Colon (tissue), 2 donors: ENCODE measurements at regions not wholly inside any gene's neighbourhood (a gene's known extent, or its start where the extent isn't known, plus 50 kb on each side); places are given as distances from the start of the nearest gene placed in this dataset.

Experiments used
- FAIRE-seq: peaks from 2 replicates; lab custom pipeline; 2012; peaks lifted over from hg19 to GRCh38; lab: Jason Lieb, UNC
- donor health status: control.
- donor health status: control.

- FAIRE-seq = no peak
These were observed 196.3 kb downstream of the AXIN2 start for GRCh38 chr17:65365169-65365568.

DNA sequence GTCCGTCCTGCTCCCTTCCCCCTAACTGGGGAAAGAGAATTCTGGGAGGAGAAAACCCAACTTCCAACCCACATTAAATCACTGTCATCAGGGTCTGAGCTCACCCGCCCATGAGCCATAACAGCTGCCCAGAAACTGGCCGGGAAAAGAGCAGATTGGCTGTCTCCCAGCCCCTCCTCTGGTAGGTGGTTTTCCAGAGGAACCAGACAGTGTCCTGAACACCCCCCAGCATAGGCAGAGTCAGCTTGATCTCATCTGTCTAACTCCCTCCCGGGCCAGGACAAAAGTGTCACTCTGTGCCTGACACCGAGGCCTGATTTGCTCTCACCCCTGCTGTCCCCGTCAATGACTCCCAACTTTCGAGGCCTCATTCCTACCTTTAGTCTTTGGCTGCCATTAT is 197.0 kb downstream of the AXIN2 start:
- FAIRE-seq = no peak

GRCh38 chr17:65362826-65363225 is 198.6 kb downstream of the AXIN2 start:
- no peak for FAIRE-seq

- no peak for FAIRE-seq
These were observed 200.4 kb downstream of the AXIN2 start for GRCh38 chr17:65360961-65361552.

- FAIRE-seq = no peak
These were observed 202.4 kb downstream of the AXIN2 start for GRCh38 chr17:65359016-65359415.

GRCh38 chr17:65356536-65356935 is 204.9 kb downstream of the AXIN2 start:
- FAIRE-seq = no peak

DNA sequence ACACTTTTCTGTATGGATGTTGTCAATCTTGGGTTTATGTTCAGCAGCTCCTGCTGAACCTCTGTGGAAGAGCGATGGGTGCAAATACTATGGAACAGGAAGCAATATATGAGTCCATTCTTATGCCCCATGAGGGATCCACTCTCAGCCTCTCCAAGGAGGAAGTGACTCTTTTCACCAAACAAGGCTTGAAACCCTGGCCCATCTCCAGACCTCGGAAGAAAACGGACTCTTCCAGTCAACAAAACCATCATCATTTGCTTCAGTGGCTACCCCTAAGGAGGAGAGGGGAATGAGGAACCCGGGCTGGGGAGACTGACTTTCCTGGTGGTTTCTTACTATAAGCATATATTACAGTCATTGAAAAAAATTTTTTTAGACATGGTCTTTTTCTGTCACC is 206.2 kb downstream of the AXIN2 start:
- FAIRE-seq = no peak

DNA sequence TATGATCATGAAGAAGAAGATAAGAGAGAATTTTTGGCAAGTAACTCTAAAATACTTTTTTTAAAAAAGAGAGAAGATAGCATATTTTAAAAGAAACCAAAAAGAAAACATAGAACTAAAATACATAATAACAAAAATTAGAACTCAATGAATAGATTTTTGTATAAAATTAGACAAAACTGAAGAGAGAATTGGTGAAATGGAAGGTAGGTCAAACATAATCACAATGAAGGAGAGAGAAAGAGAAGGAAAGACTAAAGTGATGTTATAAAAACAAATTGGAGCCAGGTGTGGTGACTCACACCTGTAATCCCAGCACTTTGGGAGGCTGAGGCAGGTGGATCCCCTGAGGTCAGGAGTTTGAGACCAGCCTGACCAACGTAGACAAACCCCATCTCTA is 211.5 kb downstream of the AXIN2 start:
- no peak for FAIRE-seq

DNA sequence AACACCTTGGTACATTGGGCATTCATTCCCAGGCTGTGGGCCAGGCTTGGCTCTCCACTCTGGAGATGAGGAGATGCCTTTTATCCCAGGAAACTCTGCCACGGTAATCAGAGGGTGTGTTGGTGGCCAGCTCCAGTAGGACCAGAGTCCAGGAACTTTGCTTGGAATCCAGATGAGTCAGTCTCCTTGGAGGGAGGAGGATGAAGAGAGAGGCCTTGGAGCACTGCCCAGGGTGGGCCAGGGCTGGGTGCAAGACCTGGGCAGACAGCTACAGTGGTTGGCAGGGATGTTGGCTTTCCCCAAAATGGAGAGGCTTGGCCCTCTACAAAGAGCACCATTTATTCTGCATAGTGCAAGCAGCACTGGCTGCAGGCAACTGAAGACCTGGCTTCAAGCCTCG is 209.0 kb downstream of the RGS9 start:
- FAIRE-seq = no peak

GRCh38 chr17:65345261-65346005 is 208.3 kb downstream of the RGS9 start:
- no peak for FAIRE-seq

- no peak for FAIRE-seq
These were observed 203.2 kb downstream of the RGS9 start for GRCh38 chr17:65340401-65340800.

GRCh38 chr17:65334406-65334805 is 197.2 kb downstream of the RGS9 start:
- no peak for FAIRE-seq

DNA sequence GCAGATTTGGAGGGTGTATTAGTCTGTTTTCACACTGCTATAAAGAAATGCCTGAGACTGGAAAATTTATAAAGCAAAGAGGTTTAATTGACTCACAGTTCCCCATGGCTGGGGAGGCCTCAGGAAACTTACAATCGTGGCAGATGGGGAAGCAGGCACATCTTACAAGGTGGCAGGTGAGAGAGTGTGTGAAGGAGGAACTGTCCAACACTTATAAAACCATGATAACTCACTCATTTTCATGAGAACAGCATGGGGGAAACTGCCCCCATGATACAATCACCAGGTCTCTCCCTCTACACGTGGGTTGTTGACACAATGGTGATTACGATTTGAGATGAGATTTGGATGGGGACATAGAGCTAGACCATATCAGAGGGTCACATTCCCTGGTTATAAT is 195.6 kb downstream of the RGS9 start:
- FAIRE-seq = no peak

GRCh38 chr17:65332375-65332774 is 195.2 kb downstream of the RGS9 start:
- no peak for FAIRE-seq

DNA sequence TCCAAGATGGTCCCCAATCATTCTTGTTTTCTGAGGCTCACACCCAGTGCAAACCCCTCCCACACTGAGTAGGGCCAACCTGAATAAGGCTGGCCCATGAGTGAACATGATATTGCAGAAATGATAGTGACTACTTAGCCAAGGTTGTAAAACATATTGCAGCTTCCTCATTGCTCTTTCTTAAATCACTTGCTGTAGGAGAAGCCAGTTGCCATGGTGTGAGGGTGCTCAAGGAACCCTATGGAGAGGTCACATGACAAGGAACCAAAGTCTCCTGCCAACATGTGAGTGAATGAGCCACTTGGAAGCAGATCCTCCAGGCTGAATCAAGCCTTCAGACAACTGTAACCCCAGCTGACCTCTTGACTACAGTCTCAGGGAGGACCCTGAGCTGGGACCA is 191.4 kb downstream of the RGS9 start:
- FAIRE-seq = no peak

DNA sequence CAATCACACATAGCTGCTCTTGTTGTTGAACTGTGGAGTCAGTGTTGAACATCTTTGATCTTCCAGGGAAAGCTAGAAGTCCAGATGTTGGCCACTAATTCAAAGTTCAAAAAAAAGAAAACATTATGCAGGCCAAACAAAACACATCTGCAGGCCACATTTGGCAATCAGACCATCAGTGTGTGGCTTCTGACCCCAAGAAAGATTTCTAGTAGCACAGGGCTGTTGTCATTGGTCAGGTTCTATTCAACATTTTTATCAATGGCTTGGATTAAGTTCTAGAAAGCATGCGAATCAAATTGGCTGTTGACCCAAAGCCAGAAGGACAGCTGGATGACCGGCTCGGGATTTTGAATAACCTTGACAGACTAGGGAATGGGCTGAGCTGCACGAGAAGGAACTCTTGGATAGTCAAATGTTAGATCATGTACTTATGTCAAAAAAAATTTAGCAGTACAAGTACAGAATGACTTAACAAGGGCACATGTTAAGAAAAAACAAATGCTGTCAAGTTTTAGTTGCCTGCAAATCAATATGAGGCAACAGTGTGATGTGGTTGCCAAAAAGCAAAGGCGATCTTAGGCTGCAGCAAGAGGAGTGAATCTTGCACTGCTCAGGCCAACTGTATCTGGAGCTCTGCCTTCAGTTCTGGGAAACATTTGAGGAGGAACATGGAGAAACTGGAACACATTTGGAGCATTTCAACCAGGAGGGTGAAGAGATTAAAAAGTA is 187.6 kb downstream of the RGS9 start:
- no peak for FAIRE-seq

- FAIRE-seq = no peak
These were observed 185.9 kb downstream of the RGS9 start for GRCh38 chr17:65323049-65323448.

- no peak for FAIRE-seq
These were observed 183.7 kb downstream of the RGS9 start for GRCh38 chr17:65320820-65321219.

- FAIRE-seq = no peak
These were observed 177.0 kb downstream of the RGS9 start for GRCh38 chr17:65314212-65314611.

- FAIRE-seq = no peak
These were observed 175.7 kb downstream of the RGS9 start for GRCh38 chr17:65312718-65313377.

- no peak for FAIRE-seq
These were observed 174.1 kb downstream of the RGS9 start for GRCh38 chr17:65311261-65311660.

DNA sequence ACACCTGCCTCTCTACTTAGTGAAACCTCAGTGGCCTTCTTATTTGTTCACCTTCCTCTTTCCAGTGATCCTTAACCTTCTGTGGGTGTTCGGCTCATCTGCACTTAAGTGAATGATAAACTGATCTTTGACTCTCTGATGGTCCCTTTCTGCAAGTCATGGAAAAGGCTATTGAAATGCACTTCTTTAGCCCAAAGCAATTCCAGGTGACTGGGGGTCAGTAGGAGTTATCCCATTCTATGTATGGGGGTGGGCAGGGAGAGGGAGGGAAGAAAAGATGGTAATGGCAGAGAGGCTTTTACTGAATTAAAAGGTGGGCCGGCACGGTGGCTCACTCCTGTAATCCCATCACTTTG is 170.8 kb downstream of the RGS9 start:
- no peak for FAIRE-seq
